ENCODE measurements at regions not wholly inside any gene's neighbourhood (a gene's known extent, or its start where the extent isn't known, plus 50 kb on each side); places are given as distances from the start of the nearest gene placed in this dataset.
A peak's percentile ranks its signal among the peaks of the same experiment; 100 is the strongest.

DNA sequence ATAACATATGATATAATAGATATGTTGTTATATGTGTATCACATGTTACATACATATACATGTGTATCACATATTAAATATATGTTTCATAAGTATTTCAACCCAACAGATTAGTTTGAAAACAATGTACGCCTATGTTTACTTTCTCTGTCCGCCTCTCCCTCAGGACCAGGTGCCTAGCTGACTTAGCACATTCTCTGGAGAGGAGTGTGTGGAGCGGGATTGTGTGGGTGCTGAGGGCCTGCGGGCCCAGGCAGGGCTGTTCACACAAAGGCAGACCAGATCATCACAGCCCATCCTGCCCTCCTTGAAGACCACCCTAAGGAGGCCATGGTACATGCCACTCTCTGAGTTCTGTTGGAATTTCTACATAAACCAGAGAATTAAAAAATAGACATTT lies 81.0 kb downstream of the PLXNA1 start:
- Histone ChIP-seq H3K4me3 (no peak overlapping the region), H3K9me3 (no peaks in the 10 kb centered on the region), H3K4me1 (no peaks in the 10 kb centered on the region), H3K36me3 (replicated peaks in 1 of 2; ENCODE audit: insufficient read depth in 1 of 2, low read depth in 2 of 2) (no peaks in the 10 kb centered on the region), H3K27me3 (no peaks in the 10 kb centered on the region), H3K27ac (no peak overlapping the region)
- WGBS, 2 donors = 84 to 87% methylated on average over 4 of the region's 4 CpGs
- TF ChIP-seq POLR2A (IDR thresholded peaks at IDR 0.05) = no peak
- TF ChIP-seq, protein P1, sequence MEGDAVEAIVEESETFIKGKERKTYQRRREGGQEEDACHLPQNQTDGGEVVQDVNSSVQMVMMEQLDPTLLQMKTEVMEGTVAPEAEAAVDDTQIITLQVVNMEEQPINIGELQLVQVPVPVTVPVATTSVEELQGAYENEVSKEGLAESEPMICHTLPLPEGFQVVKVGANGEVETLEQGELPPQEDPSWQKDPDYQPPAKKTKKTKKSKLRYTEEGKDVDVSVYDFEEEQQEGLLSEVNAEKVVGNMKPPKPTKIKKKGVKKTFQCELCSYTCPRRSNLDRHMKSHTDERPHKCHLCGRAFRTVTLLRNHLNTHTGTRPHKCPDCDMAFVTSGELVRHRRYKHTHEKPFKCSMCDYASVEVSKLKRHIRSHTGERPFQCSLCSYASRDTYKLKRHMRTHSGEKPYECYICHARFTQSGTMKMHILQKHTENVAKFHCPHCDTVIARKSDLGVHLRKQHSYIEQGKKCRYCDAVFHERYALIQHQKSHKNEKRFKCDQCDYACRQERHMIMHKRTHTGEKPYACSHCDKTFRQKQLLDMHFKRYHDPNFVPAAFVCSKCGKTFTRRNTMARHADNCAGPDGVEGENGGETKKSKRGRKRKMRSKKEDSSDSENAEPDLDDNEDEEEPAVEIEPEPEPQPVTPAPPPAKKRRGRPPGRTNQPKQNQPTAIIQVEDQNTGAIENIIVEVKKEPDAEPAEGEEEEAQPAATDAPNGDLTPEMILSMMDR (IDR thresholded peaks at IDR 0.05) = no peak
- intact Hi-C loops (cut with DNase I) = no loop called here
- ATAC-seq (no peak), DNase-seq (peak in 1 of 4 donors; percentile 4)

DNA sequence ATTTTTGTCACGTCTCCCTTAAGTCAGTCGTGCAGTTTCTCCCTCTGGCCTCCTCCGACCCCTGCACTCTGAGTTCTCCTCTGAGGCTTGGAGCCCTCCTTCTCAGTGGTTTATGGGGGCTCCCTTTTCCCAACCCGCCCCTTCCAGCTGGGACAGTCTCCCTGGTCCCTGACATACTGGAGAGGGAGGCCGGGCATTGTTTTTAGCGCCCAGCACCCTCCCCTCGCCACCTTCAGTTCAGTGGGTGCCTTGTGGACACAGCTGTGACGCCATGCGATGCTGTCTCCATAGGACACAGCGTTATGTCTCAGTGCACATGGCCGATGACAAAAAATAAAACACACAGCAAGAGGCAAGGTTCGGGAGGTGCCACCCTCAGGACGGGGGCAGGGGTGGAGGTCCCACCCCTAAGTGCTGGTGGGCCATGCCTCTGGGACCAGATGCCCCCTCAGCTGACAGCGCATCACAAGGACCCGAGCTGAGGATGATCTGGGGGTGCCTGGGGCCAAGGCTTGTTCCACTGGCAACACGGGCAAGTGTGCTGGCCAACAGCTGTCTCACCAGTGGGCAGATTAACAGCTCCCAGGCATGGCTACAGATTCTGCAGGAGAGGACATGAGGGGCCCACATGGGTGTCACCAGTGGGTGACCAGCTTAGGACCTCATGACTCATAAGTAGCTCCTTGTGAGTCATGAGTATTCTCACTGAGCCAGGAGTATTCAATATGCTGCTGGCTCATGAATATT lies 81.6 kb downstream of the PLXNA1 start:
- H3K27ac ChIP-seq = no peak overlapping the region
- H3K9me3 ChIP-seq = no peaks in the 10 kb centered on the region
- H3K4me1 ChIP-seq = no peaks in the 10 kb centered on the region
- peak in 1 of 4 donors; percentile 6 for DNase-seq
- WGBS, 2 donors = 83 to 85% methylated on average over 16 of the region's 16 CpGs
- no peaks in the 10 kb centered on the region for H3K36me3 ChIP-seq (replicated peaks in 1 of 2; ENCODE audit: insufficient read depth in 1 of 2, low read depth in 2 of 2)
- ATAC-seq = no peak
- TF ChIP-seq POLR2A (IDR thresholded peaks at IDR 0.05) = no peak
- TF ChIP-seq, protein P1 (IDR thresholded peaks at IDR 0.05) = no peak
- H3K27me3 ChIP-seq = no peaks in the 10 kb centered on the region
- intact Hi-C loops (cut with DNase I) = no loop called here
- H3K4me3 ChIP-seq = no peak overlapping the region

DNA sequence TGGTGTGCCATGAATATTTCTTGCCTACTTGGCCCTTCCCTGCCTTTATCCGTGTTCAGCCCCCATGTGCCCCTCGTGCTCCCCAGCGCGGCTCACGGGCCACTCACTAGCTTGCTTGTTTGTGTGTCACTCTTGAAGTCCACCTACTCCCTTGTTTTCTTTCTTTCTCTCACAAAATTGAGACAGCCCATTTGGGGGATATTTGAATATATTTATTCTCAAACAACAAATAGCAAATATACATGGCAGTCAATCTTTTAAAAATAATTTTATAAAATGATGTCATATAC lies 82.2 kb downstream of the PLXNA1 start:
- intact Hi-C loops (cut with DNase I) = no loop called here
- 73% methylated on average over 5 of the region's 5 CpGs for WGBS, 2 donors
- ATAC-seq (no peak), DNase-seq (no peak)
- Histone ChIP-seq H3K27me3 (no peaks in the 10 kb centered on the region), H3K4me1 (no peaks in the 10 kb centered on the region), H3K27ac (no peak overlapping the region), H3K4me3 (no peak overlapping the region), H3K9me3 (no peaks in the 10 kb centered on the region), H3K36me3 (replicated peaks in 1 of 2; ENCODE audit: insufficient read depth in 1 of 2, low read depth in 2 of 2) (no peaks in the 10 kb centered on the region)
- TF ChIP-seq POLR2A (IDR thresholded peaks at IDR 0.05) = no peak
- TF ChIP-seq, protein P1 (IDR thresholded peaks at IDR 0.05) = no peak

- no peak for TF ChIP-seq POLR2A (IDR thresholded peaks at IDR 0.05)
- WGBS, 2 donors = 72 to 79% methylated on average over 12 to 17 of the region's 17 CpGs
- DNase-seq = peak in 1 of 4 donors; percentile 4
- Histone ChIP-seq H3K4me3 (no peak overlapping the region), H3K36me3 (replicated peaks in 1 of 2; ENCODE audit: insufficient read depth in 1 of 2, low read depth in 2 of 2) (no peaks in the 10 kb centered on the region), H3K27me3 (no peaks in the 10 kb centered on the region), H3K9me3 (no peaks in the 10 kb centered on the region), H3K27ac (no peak overlapping the region), H3K4me1 (no peaks in the 10 kb centered on the region)
- ATAC-seq = peak; percentile 21
- intact Hi-C loops (cut with DNase I) = no loop called here
Observed at GRCh38 chr3:127065561-127066290, 82.8 kb downstream of the PLXNA1 start.

DNA sequence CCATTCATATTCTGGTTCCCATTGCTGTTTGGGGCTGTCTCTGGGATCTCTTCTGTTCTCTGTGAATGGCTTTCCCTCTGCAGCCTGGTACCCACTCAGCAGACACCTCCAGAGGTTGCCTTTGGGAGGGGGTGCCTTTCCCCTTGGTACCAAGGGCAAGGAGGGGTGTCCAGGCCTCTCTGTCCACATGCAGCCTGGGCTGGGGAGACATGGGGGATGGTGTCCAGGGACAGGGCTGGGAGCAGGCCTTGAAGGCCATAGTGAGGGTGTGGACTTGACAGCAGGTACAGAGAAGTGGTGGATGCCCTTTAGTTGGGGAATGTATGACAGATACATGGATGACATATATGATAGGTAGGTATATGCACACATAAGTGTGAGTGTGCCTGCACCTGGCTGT lies 83.7 kb downstream of the PLXNA1 start:
- Histone ChIP-seq H3K4me1 (no peaks in the 10 kb centered on the region), H3K27ac (no peak overlapping the region), H3K27me3 (no peaks in the 10 kb centered on the region), H3K36me3 (replicated peaks in 1 of 2; ENCODE audit: insufficient read depth in 1 of 2, low read depth in 2 of 2) (no peaks in the 10 kb centered on the region), H3K9me3 (no peaks in the 10 kb centered on the region), H3K4me3 (no peak overlapping the region)
- TF ChIP-seq, protein P1 (IDR thresholded peaks at IDR 0.05) = no peak
- TF ChIP-seq POLR2A (IDR thresholded peaks at IDR 0.05) = no peak
- DNase-seq (no peak), ATAC-seq (no peak)
- intact Hi-C loops (cut with DNase I) = no loop called here

All from body of pancreas (tissue), 4 donors.